ENCODE measurements at regions not wholly inside any gene's neighbourhood (a gene's known extent, or its start where the extent isn't known, plus 50 kb on each side); places are given as distances from the start of the nearest gene placed in this dataset.

DNA sequence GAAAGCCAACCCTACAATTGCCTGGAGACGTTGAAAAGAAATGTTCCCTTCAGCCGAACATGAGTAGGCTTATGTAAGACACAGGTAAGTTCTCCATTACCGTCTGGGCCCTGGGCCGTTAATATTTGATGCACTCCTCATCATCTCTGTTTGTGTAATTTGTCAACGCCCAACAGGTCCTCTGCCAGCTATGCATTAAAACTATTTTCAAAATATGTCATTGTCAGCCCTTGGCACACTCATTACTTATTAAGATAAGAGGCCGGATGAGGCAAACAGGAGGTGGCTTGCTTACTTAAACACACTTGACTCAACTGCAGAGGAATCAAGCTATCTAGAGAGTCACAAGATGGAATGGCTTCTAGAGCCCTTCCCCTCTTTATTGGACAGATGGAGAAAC is 544.9 kb downstream of the TOX3 start:
- TF ChIP-seq, protein P1, sequence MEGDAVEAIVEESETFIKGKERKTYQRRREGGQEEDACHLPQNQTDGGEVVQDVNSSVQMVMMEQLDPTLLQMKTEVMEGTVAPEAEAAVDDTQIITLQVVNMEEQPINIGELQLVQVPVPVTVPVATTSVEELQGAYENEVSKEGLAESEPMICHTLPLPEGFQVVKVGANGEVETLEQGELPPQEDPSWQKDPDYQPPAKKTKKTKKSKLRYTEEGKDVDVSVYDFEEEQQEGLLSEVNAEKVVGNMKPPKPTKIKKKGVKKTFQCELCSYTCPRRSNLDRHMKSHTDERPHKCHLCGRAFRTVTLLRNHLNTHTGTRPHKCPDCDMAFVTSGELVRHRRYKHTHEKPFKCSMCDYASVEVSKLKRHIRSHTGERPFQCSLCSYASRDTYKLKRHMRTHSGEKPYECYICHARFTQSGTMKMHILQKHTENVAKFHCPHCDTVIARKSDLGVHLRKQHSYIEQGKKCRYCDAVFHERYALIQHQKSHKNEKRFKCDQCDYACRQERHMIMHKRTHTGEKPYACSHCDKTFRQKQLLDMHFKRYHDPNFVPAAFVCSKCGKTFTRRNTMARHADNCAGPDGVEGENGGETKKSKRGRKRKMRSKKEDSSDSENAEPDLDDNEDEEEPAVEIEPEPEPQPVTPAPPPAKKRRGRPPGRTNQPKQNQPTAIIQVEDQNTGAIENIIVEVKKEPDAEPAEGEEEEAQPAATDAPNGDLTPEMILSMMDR (IDR thresholded peaks at IDR 0.05), result no peak
- TF ChIP-seq POLR2A (IDR thresholded peaks at IDR 0.05; ENCODE audit: low read depth), result no peak
- no peak for TF ChIP-seq EP300 (IDR thresholded peaks at IDR 0.05)
- TF ChIP-seq POLR2AphosphoS5 (IDR thresholded peaks at IDR 0.05), result no peak
